GM18517 (cell line): ENCODE measurements at regions not wholly inside any gene's neighbourhood (a gene's known extent, or its start where the extent isn't known, plus 50 kb on each side); places are given as distances from the start of the nearest gene placed in this dataset.
"Not testable (repeated sequence)": the region's sequence is repeated elsewhere in the genome, so short reads cannot be mapped to it uniquely, and the experiment has no call there.

ENCODE experiments used
- ATAC-seq: cut with Tn5 transposase; IDR thresholded peaks from one replicate; pipeline ENCODE4 v1.9.1; 2021; ENCODE audit warnings: mild to moderate bottlenecking, moderate library complexity; ENCODE audit not compliant: unreplicated experiment

DNA sequence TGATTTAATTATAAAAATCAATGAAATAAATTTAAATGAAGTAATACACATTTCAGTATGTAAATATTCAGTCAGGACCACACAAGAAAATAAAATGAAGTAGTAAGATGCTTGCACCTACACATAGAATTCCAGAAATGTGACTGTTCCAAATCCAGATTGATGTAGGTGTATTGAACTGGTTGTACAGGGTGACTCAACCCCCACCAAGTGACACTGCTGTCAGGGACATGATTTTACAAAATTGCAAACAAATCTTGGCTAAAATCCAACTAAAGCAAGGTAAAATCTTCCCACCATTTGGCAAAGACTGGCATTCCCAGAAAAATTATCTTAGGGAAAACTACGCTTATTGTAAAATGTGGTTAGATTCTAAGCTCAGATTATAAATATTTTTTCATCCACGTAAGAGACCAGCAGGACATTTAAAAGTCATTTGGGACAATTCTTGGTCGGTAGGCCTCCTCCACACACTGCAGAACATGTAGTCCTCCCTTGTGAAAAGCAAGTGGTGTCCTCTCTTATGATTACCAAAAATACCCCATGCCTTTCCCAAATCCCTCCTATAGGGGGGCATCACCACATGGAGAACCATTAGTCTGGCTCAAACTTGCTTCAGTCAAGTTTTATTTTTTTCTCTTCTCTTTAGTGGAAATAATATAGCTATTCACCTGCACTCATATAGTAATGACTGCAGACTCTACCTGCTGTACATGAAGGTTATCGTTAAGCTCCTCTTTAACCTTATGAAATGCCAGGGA is 287.1 kb upstream of the SMIM30 start:
- no peak for ATAC-seq

GRCh38 chr7:113404245-113404644 is 285.9 kb upstream of the SMIM30 start:
- peak; percentile 45 for ATAC-seq

GRCh38 chr7:113402482-113402881 is 284.1 kb upstream of the SMIM30 start:
- no peak for ATAC-seq

- no peak for ATAC-seq
These were observed 283.7 kb upstream of the SMIM30 start for GRCh38 chr7:113402005-113402404.

DNA sequence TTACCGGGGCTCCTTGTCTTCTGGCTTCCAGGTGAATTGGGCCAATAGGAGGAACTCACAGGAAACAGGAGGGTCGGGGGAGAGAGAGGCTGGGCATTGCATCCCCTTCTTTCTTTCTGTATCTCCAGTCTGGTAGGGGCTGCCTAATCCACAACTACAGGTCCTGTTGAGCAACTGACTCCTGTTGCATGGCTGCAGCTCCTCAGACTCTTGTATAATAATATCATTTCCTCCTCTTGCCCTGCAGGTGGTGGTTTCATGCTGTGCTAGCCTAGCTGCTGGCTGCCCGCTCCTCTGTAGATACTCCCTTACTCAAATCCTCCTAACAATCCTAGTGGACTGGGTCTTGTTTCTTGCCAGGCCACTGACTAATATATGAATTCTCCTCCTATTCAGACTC is 276.5 kb upstream of the SMIM30 start:
- no peak for ATAC-seq

DNA sequence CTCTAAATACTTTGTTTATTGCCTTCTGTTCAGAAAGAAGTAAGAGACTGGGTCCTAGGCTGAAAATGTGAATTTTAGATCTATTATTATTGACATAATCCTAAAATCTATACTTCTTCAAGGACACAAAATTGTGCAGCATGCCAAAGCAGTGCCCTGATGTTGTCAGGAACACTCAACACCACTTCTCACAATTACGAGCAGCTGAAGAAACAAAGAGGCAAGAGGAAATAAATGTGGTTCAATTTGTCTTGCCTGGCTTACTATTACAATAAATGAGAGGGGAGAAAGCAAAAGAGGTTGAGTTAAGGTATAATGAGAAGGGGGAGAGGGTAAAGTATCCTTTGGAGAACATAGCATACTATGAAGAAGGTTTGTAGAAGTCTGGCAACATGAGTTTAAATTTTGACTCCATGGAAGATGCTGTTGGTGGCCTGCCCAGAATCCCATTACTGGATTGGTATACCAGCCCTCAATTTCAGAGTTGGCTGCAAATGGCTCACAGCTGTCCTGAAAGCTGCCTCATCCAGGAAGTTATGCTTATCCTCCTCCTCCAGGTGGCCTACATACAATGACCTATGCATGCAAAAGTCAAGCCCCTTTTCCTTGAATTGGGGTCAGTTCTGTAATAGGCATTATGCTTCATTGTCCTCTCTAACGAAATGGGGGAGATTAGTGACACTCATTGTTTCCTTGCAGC is 274.6 kb upstream of the SMIM30 start:
- ATAC-seq, result no peak

DNA sequence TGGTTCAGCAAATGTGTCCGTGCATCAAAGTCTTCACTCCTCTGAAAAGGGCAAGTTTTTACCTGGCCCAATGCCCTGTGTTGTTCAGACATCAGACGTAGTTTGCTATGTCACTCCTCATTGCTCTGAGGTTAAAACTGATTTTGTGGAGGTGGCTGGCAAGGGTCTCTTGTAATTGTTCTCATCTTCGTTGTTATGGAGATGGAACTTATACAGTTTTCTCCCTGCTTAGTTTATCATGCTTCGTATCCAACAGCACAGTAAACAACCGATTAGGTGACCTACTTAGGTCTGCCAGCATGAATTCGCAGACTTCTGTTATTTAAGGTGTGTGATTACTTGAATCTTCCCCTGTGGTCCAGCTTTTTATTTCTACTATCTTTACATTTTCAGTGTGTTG is 274.1 kb upstream of the SMIM30 start:
- ATAC-seq, result no peak

GRCh38 chr7:113389112-113389646 is 270.8 kb upstream of the SMIM30 start:
- ATAC-seq, result no peak

DNA sequence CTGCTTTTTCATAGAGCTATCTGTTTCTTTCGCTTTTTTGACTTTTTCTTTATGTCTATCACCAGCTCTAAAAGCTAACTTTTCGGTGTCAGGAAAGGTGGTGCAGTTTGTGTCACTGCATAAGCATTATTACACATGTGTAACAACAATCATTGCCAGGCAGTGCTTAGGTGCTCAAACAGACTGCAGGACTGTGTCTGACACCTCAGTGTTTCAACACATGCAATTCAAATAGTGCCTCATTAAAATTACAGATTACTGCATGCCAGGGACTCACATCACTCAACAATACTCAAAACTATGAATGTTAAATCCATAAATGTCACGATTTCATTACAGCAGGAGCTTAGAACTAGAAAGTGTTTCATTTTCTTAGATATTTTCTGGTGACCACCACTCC is 265.3 kb upstream of the SMIM30 start:
- no peak for ATAC-seq

GRCh38 chr7:113379746-113380145 is 261.4 kb upstream of the SMIM30 start:
- no peak for ATAC-seq

GRCh38 chr7:113374955-113375354 is 256.6 kb upstream of the SMIM30 start:
- ATAC-seq, result no peak

DNA sequence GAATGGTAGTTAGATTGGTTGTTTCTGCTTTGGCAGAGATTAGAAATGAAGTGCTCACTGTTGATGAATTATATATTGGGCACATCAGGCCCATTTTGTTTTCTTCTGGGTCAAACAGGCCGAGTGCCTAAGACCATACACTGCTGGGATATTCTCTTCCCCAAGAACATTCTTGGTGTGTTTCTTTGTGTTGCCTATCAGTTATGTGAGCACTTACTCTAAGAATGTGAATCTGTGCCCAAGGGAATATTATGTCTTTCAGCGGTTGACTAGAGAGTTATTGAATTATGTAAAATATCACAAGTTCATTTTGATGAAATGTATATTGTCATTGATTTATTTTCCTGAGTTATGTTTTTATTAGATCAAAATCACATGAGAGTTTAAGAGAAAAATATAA is 255.5 kb upstream of the SMIM30 start:
- no peak for ATAC-seq

DNA sequence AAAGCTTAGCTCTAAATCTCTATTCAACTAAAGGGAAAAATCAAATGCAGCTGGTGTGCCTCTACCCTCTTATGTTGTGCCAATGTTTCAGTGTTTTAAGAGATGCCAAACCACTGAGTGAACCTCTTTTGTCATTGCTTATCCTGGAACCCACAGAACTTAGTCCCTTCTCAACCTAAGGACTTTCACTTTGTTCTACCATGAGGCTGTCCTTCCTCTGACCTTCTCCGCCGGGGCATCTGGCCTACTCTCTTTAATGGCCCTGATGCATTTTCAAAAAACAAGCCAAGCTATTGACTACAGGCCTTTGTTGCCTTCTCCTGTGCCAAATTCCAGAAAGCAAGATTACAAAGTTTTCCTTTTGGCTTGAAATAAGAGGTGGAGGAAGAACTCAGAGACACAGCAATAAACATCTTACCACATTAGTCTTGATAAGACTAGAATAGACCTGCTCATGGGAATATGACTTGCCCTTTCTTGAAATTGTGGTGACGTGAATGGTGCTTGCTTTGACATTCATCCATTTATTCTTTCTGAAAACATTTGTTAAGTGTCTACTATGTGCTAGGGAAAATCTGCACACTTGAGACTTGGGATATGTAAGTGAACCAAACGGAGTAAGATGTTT is 253.2 kb upstream of the SMIM30 start:
- ATAC-seq, result no peak

GRCh38 chr7:113370910-113371309 is 252.6 kb upstream of the SMIM30 start:
- ATAC-seq, result no peak

DNA sequence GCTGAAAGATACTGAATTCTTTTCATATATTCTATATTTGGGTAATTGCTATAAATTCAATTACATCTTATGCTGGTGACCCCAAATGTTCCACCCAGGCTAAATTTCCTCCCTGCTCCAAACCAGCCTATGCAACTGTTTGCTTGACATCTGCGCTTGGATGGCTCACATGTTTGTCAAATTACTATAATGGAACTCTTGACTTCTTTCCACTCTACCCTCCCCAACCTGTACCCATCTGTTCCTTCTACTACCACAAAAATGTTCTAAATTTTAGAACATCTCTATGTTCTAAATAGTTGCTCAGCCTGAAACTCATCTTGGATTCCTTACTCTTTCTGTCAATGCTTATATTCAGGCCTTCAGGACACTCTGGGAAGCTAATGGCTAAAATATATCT is 249.9 kb upstream of the SMIM30 start:
- no peak for ATAC-seq

- no peak for ATAC-seq
These were observed 248.8 kb upstream of the SMIM30 start for GRCh38 chr7:113367041-113367586.

GRCh38 chr7:113366122-113366521 is 247.8 kb upstream of the SMIM30 start:
- no peak for ATAC-seq

GRCh38 chr7:113349339-113349738 is 231.0 kb upstream of the SMIM30 start:
- no peak for ATAC-seq

DNA sequence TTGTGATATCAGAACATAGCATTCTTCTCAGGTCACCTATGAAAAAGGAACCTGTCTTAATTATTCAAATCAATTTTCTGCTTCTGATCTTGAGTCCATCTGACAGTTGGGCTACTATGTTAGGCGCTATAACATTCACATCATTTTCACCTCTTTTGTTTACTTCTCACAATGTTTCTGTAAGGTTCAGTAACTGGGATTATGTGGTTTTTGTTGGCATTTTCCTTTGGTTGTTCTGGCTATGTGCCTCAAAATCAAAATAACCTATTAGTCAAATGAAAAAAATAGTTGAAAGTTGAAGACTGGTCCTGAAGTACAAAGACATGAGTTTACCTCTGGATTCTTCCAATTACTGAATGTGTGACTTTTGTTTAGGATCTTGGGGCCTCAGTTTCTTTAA is 221.3 kb upstream of the SMIM30 start:
- no peak for ATAC-seq

GRCh38 chr7:113338071-113338696 is 219.8 kb upstream of the SMIM30 start:
- no peak for ATAC-seq

DNA sequence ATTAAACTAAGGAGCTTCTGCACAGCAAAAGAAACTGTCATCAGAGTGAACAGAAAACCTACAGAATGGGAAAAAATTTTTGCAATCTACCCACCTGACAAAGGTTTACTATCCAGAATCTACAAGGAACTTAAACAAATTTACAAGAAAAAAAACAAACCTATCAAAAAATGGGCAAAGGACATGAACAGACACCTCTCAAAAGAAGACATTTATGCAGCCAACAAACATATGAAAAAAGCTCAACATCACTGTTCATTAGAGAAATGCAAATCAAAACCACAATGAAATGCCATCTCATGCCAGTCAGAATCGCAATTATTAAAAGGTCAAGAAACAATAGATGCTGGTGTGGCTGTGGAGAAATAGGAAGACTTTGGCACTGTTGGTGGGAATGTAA is 218.5 kb upstream of the SMIM30 start:
- ATAC-seq, result not testable (repeated sequence)
